Psoas muscle (tissue), 7 donors: ENCODE measurements at regions not wholly inside any gene's neighbourhood (a gene's known extent, or its start where the extent isn't known, plus 50 kb on each side); places are given as distances from the start of the nearest gene placed in this dataset.

Source experiments
- ATAC-seq, 4 donors: fragments of 200-7000 bp; cut with Tn5 transposase; one replicate each; pipeline ENCODE4 v1.9.1; 2020; ENCODE audit warnings: moderate library complexity in 3 of 4, mild to moderate bottlenecking in 2 of 4
- DNase-seq, 2 donors: peaks; one replicate each; pipeline ENCODE4 v3.0.0-alpha.2; 2020
- H3K27ac ChIP-seq: fragments of 200-600 bp; one replicate; pipeline ENCODE4 v1.8.0; 2022
- H3K27me3 ChIP-seq, 3 donors: fragments of 200-600 bp in 1 of 3; one replicate each; pipeline versions ENCODE4 v1.6.1 to v1.8.0; 2013 to 2022; ENCODE audit warnings: low read length in 2 of 3, mild to moderate bottlenecking in 2 of 3, moderate library complexity in 1 of 3; ENCODE audit not compliant: insufficient read depth in 3 of 3
- H3K36me3 ChIP-seq, 2 donors: fragments of 200-600 bp in 1 of 2; one replicate each; pipeline versions ENCODE4 v1.6.1 to v1.8.0; 2013 to 2022; ENCODE audit warnings: low read depth in 1 of 2, mild to moderate bottlenecking in 1 of 2, moderate library complexity in 1 of 2; ENCODE audit not compliant: insufficient read depth in 1 of 2
- H3K4me1 ChIP-seq: fragments of 200-600 bp; one replicate; pipeline ENCODE4 v1.8.0; 2022
- H3K4me3 ChIP-seq: fragments of 200-600 bp; one replicate; pipeline ENCODE4 v1.8.0; 2022; ENCODE audit warnings: mild to moderate bottlenecking
- H3K9me3 ChIP-seq: fragments of 200-600 bp; one replicate; pipeline ENCODE4 v1.8.0; 2022
- WGBS, 3 donors: extraction: QIAGEN DNeasy Blood & Tissue Kit; methylation state at CpG; one replicate each; pipeline versions ENCODE4 v1.1.6 to v1.1.7; 2013; 5-methylcytosine and 5-hydroxymethylcytosine counted together
- intact Hi-C, 2 donors: fragments of 100-400 bp; cut with DNase I; formaldehyde crosslinking; loops; one replicate each; pipeline versions ENCODE4 v1.11.0 to v1.14.2; 2022
- TF ChIP-seq, protein P1 (sequence below): fragments of 200-600 bp; IDR thresholded peaks from one replicate; pipeline ENCODE4 v1.8.0; 2022; ENCODE audit warnings: antibody characterized with exemption
- donor health status: healthy with polysubstance abuse.
- donor health status: DM: no; HTN: no; CAD: no; lungs with moderate emphysema.
- donor health status: Bipolar disorder and iron deficiency.
- donor health status: healthy.
- donor health status: DM: yes; HTN: yes; CAD: no.
- donor health status: DM: no; HTN: no; CAD: no.
- donor health status: DM: yes; HTN: yes; CAD: no.

DNA sequence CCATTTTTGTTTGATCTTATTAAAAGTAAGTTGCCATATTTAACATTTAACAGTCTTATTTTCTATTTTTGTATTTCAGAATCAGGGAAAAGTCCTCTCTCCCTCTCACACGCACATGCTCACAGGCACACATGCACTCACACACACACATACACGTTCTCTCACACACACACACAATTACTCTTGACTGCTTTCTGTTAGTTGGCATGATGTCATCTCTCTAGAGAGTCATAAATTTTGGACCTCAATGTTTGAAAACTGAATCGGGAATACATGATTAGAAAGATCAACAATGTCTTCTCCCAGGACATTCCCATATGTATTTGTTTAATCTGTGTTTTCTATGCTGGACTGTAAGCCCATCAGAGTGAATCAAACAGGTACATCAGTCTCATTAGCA lies 165.7 kb upstream of the AHR start:
- no peak overlapping the region for H3K27ac ChIP-seq
- WGBS, 3 donors: 51 to 55% (median 54%) methylated on average over 3 of the region's 3 CpGs
- intact Hi-C loops: no loop called here
- H3K36me3 ChIP-seq: no peaks in the 10 kb centered on the region
- TF ChIP-seq, protein P1, sequence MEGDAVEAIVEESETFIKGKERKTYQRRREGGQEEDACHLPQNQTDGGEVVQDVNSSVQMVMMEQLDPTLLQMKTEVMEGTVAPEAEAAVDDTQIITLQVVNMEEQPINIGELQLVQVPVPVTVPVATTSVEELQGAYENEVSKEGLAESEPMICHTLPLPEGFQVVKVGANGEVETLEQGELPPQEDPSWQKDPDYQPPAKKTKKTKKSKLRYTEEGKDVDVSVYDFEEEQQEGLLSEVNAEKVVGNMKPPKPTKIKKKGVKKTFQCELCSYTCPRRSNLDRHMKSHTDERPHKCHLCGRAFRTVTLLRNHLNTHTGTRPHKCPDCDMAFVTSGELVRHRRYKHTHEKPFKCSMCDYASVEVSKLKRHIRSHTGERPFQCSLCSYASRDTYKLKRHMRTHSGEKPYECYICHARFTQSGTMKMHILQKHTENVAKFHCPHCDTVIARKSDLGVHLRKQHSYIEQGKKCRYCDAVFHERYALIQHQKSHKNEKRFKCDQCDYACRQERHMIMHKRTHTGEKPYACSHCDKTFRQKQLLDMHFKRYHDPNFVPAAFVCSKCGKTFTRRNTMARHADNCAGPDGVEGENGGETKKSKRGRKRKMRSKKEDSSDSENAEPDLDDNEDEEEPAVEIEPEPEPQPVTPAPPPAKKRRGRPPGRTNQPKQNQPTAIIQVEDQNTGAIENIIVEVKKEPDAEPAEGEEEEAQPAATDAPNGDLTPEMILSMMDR: no peak
- no peak overlapping the region for H3K4me3 ChIP-seq
- ATAC-seq: no peak
- DNase-seq: no peak
- no peaks in the 10 kb centered on the region for H3K27me3 ChIP-seq
- no peaks in the 10 kb centered on the region for H3K9me3 ChIP-seq
- H3K4me1 ChIP-seq: no peaks in the 10 kb centered on the region

DNA sequence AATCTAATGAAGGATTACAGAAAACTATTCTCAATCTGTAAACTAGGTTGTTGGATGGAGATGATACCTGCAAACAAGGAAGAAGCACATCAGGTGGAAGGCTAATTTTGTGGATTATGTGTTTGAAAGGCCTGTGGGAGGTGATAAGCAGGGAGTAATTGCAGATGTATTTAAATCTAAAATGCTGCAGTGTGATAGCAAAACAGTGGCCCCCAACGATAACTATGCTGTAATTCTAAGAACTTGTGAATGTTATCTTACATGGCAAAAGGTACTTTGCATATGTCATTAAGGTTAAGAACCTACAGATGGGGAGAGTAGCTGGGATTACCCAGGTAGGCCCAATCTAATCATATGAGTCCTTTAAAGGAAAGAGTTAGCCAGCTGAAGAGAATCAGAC lies 164.5 kb upstream of the AHR start:
- intact Hi-C loops: no loop called here
- no peak for ATAC-seq
- Histone ChIP-seq H3K36me3 (no peaks in the 10 kb centered on the region), H3K4me1 (no peaks in the 10 kb centered on the region), H3K27me3 (no peaks in the 10 kb centered on the region), H3K9me3 (no peaks in the 10 kb centered on the region), H3K27ac (no peak overlapping the region), H3K4me3 (no peak overlapping the region)
- 92 to 100% (median 95%) methylated on average over 1 of the region's 1 CpG for WGBS, 3 donors
- TF ChIP-seq, protein P1: no peak
- no peak for DNase-seq

DNA sequence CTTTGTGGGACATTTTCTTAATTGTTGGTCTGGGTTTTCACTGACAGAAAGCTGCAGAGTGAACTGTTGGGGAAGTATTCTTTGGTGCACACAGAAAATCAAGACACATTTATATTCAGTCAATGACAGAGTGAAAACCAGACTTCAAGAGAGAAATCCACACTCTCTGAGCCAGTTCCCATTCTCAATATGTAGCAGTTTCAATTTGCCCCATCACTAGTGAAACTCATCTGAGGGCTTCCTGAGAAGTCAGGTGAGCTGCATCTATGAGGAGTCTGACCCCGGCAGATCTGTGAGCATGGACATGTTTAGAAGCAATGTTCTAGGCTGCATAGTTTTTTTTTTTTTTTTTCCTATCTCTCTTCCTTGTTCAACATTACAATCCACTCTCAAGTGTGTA lies 163.7 kb upstream of the AHR start:
- DNase-seq: no peak
- Histone ChIP-seq H3K27ac (no peak overlapping the region), H3K27me3 (no peaks in the 10 kb centered on the region), H3K4me3 (no peak overlapping the region), H3K36me3 (no peaks in the 10 kb centered on the region), H3K9me3 (no peaks in the 10 kb centered on the region), H3K4me1 (no peaks in the 10 kb centered on the region)
- WGBS, 3 donors: 83 to 100% (median 93%) methylated on average over 1 of the region's 1 CpG
- intact Hi-C loops: no loop called here
- ATAC-seq: no peak
- TF ChIP-seq, protein P1: no peak

DNA sequence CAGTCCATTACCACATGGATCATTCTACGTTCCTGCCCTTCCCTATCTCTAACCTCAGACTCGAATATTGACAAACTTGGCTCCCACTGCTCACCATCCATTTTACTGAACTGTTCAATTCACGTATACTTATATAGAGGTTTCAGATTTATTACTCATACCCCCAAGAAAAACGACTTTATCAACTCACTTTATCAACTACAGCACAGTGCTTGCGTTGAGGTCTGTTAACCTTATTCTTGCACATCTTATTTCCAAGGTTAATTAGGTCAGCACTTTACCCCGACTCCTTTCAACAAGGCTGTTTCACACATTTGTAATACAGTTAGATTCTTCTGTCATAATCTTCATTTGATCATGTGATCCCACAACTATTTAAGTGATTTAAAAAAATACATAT lies 162.3 kb upstream of the AHR start:
- Histone ChIP-seq H3K36me3 (no peaks in the 10 kb centered on the region), H3K27me3 (no peaks in the 10 kb centered on the region), H3K4me1 (no peaks in the 10 kb centered on the region), H3K4me3 (no peak overlapping the region), H3K27ac (no peak overlapping the region), H3K9me3 (no peaks in the 10 kb centered on the region)
- TF ChIP-seq, protein P1: no peak
- WGBS, 3 donors: 82 to 87% (median 86%) methylated on average over 6 of the region's 6 CpGs
- intact Hi-C loops: no loop called here
- DNase-seq (no peak), ATAC-seq (no peak)

DNA sequence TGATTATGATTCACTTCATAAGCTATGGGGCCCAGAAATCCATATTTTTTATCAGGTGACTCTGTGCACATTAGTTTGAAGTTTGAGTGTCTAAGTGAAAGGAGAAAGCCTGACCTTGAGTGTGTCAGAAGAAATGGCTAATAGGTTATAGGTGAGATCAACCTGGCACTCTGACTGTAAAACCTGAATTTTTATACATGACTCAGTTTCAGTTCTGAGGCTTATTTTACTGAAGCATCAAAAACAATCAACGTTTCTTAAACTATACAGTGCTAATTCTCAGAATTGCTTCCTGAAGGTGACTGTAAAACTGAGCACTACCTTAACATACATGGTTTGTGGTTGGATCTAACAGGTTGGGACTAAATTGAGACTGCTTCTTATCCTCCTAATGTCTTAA lies 159.4 kb upstream of the AHR start:
- ATAC-seq: no peak
- 80 to 93% (median 88%) methylated on average over 1 of the region's 1 CpG for WGBS, 3 donors
- no peak overlapping the region for H3K4me3 ChIP-seq
- intact Hi-C loops: no loop called here
- no peak overlapping the region for H3K27ac ChIP-seq
- TF ChIP-seq, protein P1: no peak
- H3K36me3 ChIP-seq: no peaks in the 10 kb centered on the region
- no peaks in the 10 kb centered on the region for H3K27me3 ChIP-seq
- peaks cover 3% of the 10 kb centered on the region for H3K4me1 ChIP-seq
- H3K9me3 ChIP-seq: no peaks in the 10 kb centered on the region
- no peak for DNase-seq
